ENCODE measurements at regions not wholly inside any gene's neighbourhood (a gene's known extent, or its start where the extent isn't known, plus 50 kb on each side); places are given as distances from the start of the nearest gene placed in this dataset.

- DNase-seq = no peak
Observed at GRCh38 chr3:13224967-13225366, 151.7 kb upstream of the IQSEC1 start.

- no peak for DNase-seq
Observed at GRCh38 chr3:13223574-13224237, 150.5 kb upstream of the IQSEC1 start.

DNA sequence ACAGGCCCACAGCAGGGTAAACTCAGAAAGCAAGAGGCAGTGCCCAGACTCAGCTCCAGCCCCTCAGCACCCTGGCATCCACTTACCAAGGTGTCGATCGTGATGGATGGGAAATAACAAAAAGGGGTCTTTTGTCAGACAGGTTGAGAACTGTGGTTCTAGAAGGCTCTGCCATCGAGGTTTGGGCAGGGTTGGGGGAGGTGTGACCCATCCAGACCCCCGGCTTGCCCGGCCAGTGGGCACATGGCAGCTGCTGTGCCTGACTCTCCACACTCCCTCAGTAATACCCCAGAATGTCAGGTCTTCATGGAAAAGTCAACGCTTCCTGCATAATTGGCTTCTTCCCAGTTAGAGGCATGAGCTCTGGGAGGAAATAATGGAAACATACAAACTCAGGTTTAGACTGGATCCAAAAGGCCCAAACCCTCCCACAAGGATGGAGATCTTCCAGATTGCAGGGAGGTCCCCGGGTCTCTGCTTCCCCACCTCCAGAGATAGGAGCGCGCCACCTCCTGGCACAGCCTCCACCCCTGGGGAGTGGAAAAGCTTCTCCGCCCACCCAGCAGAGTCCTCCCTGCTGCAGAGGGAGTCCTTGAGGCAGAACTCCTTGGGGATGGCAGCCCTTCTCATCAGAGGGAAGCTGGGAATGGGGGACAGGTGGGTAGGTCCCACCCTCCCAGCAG, 149.8 kb upstream of the IQSEC1 start:
- no peak for DNase-seq

DNA sequence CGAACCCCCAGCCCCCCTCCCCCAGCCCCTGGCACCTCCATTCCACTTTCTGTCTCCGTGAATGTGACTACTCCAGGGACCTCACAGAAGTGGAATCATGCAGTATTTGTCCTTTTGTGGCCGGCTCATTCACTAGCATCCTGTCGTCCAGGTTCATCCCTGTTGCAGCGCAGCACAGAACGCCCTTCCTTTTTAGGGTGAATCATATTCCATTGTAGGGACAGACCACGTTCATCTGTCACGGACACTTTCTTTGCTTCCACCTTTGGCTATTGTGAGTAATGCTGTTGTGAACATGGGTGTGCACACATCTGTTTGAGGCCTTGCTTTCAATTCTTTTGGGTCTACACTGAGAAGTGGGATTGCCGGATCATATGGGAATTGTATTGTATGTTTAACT, 148.9 kb upstream of the IQSEC1 start:
- no peak for DNase-seq

DNA sequence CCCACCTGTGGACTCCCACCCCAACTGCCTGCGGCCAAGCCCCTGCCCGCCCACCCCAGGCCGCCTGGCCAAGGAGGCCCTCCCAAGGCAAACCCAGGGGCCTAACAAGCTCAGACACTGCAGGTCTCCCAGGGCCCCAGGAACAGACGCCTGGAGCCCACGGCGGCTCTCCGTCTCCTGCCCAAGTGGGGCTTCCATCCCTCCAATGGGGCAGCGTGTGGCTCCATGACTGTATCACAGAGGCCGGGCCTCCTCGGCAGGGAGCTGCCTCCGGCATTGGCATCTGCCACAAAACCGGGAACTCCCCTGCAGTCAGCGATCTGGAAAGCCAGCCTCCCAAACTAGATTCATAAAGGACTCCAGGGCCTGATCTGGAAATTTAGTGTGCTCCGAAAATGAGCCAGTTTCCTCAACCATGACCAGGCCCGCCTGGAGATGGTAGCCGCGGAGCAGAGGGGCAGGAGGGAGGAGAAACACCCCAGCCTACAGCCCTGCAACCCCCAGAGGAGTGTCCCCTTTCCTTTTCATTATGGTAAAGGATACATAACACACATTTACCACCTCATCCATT, 148.3 kb upstream of the IQSEC1 start:
- DNase-seq = no peak

- no peak for DNase-seq
Observed at GRCh38 chr3:13220991-13221390, 147.8 kb upstream of the IQSEC1 start.

- DNase-seq = no peak
Observed at GRCh38 chr3:13219902-13220296, 146.7 kb upstream of the IQSEC1 start.

DNA sequence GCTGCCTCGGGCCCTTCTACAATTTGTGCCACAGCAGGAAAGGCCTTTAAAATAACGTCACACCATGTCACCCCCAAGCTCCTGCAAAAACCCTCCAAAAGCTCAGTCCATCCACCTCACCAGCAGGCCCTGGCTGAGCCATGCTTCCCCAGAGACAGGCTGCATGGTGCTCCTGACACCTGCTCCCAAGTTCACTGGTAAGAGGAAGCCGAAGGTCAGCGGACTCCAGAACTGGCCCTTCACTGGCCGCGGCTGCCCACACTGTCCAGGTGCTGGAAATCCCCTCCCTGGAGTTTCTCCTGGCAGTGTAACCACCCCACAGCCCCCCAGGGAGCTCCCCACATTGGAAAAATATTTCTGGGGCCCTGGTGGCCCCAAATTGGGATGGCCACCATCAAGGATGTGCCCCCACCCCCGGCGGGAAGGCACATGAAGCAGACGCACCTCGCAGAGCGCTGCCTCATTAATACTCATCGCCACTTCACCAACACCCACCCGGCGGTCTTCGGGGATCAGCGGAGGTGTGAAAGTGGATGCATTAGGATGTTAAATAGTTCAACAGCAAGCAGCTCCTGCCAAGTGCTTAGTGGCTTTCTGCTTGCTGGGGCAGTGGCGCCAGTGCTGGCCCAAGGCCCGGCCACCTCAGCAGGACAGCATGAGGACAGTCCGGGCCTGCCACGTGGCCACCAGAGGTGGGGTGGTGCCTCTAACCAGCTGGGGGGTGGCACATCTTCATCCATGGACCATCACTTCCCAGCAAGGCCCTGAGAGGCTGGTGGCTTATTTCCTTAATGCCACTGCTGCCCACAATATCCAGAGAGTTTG, 146.1 kb upstream of the IQSEC1 start:
- no peak for DNase-seq

- DNase-seq = no peak
Observed at GRCh38 chr3:13218541-13218908, 145.3 kb upstream of the IQSEC1 start.

DNA sequence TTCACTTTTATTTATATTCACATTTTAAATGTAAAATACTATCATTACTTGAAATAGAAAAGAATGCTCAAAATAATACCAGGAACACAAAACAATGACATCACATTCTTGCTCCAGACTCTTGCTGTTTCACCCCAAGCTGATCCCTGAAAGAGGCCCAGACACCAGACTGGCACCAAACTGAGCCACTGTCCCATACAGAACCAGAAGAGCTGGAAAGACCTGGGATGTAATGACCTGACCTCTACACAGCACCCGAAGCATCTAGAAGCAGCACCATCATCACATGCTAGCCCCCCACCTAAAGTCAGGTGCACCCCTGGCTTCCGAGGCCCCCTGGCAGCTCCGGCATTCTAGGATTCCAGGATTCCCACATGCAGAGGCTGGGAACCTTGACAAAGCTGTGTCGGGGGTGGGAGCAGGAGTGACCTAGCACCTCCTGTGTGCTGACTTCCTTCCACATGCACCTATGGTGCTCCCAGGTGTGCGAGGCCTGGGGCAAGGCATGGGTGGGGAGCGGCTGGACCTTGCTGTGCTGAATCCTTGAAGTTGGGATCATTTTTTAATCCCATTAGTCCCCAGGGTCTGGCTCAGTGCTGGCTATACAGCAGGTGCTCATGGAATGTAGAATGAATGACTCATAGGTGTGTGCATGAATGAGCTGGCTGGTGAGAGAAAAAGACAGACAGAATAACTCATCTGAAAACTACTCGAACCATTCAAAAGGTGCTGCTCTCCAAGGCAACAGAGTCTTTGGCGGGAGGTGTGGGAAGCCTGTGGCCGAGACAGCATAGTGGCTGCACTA, 144.7 kb upstream of the IQSEC1 start:
- DNase-seq = no peak

DNA sequence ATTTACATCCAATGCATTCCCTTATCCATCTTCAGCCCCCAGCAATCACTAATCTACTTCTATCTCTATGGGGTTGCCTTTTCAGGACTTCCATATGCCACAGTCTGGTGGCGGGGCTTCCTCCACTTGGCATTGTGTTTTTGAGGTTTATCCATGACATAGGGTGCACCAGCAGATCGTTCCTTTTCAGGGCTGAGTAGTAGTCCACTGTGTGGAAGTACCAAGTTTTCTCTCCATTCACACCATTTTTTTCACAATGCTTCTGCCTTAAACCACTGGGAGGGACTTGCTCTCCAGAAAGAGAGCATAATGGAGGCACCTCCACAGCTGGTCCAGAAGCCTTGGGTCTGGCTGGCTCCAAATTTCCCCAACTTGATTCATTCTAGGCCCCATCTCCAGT, 144.0 kb upstream of the IQSEC1 start:
- no peak for DNase-seq

GRCh38 chr3:13215940-13216546, 142.8 kb upstream of the IQSEC1 start:
- no peak for DNase-seq

- DNase-seq = no peak
Observed at GRCh38 chr3:13214847-13215472, 141.7 kb upstream of the IQSEC1 start.

DNA sequence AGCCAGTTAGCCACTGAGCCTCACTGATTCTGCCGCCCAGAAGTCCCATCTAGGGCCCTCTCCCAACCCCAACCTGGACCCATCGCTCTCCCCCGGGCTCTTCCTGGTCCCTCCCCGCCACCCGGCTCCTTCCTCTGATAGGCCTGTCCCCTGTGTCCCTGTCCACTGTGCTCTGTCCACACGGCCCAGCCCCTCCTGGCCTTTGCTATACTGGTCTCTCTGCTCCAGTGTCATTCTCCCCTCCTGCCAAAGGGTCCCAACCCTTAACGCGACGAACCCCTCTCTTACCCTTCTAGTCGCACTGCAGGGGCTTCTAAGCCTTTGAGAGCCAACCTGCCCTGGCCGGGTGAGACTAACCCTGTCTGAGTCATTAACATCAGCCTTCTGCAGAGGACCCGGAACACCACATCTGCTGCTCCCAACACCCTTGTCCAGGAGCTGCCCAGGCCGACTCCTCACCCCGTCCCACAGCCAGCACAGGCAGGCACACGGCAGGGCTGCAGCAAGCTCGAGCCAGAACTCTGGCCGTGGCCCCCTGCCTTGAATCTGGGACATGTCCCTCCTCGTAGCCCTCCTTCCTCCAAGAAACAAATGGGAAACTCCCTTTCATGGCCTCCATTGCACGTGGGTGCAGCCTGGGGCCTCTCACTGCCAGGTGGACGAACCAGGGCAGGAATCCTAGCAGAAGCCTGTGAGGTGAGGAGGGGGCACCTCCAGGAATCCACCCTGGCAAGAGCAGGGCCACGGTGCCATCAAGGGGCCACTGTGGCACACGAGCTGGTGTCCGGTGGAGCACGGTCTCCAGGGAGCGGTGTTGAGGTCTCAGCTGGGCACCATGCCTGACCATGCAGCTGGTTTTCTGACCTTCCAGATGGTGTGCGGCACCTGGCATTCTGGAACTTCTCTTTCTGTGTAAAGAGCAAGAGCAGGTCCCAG, 140.9 kb upstream of the IQSEC1 start:
- DNase-seq = no peak

- no peak for DNase-seq
Observed at GRCh38 chr3:13213490-13213889, 140.3 kb upstream of the IQSEC1 start.

- no peak for DNase-seq
Observed at GRCh38 chr3:13211605-13212210, 138.5 kb upstream of the IQSEC1 start.

GRCh38 chr3:13210221-13210975, 137.2 kb upstream of the IQSEC1 start:
- no peak for DNase-seq

DNA sequence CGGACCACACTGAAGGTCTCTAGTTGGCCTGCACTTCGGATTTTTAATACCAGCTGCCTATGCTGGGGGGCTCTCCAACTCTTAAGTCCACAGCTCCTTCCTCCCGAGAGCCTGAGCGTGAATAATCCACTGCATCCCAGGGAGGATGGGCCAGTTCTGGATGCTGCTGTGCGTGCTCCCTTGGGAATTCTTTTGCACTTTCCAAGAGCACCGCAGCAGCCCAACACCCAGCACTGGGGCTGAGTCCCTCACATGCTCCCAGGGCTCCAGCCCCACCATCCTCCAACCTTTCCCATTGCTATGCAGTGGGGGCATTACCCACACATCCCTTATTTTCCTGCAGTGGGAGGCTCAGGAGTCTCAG, 136.4 kb upstream of the IQSEC1 start:
- DNase-seq = no peak
